ENCODE measurements at regions not wholly inside any gene's neighbourhood (a gene's known extent, or its start where the extent isn't known, plus 50 kb on each side); places are given as distances from the start of the nearest gene placed in this dataset.
"Not testable (repeated sequence)": the region's sequence is repeated elsewhere in the genome, so short reads cannot be mapped to it uniquely, and the experiment has no call there.

DNA sequence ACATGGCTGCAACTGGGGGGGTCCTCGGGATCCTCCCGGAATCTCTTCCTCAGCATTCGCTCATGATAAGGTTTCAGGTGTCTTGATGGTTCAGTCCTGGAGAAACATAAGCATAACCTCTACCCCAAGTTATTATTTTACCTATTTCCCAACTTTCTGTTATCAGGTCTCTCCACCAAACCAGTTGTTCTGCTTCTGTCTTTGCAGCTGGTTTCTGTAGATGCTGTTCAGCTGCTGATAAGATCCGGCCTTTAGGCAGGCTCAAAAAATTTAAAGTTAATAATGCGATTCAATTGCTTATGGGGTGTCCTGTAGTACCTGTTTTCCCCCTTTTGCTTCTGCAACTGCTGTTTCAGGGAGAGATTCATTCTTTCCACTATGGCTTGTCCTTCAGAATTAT, 55.6 kb upstream of the LPCAT1 start:
- H3K36me3 ChIP-seq (ENCODE audit: control insufficient read depth, insufficient read depth, low read length); H3K36me3 Mint-ChIP-seq (ENCODE audit: insufficient read depth, unreplicated experiment); DNase-seq; POLR2A ChIA-PET; H3K9me3 Mint-ChIP-seq (ENCODE audit: unreplicated experiment); intact Hi-C loops (cut with micrococcal nuclease; ENCODE audit: unreplicated experiment); CTCF ChIA-PET; BruUV-seq (replicated peaks); H3K4me1 ChIP-seq; H3K4me3 Mint-ChIP-seq (ENCODE audit: unreplicated experiment); H3K27me3 ChIP-seq (replicated peaks; ENCODE audit: control insufficient read depth, insufficient read depth, low read length); H3K4me1 Mint-ChIP-seq (ENCODE audit: low read depth, unreplicated experiment); H3K27me3 Mint-ChIP-seq (ENCODE audit: insufficient read depth, unreplicated experiment); H3K4me3 ChIP-seq (ENCODE audit: low read depth, low read length); H3K27ac Mint-ChIP-seq (ENCODE audit: unreplicated experiment); H3K9me3 ChIP-seq: not testable (repeated sequence)

GRCh38 chr5:1576851-1577250, 53.1 kb upstream of the LPCAT1 start:
- H3K36me3 Mint-ChIP-seq (ENCODE audit: insufficient read depth, unreplicated experiment); DNase-seq; H3K27me3 ChIP-seq (replicated peaks; ENCODE audit: control insufficient read depth, insufficient read depth, low read length); H3K27me3 Mint-ChIP-seq (ENCODE audit: insufficient read depth, unreplicated experiment); H3K9me3 Mint-ChIP-seq (ENCODE audit: unreplicated experiment); CTCF ChIA-PET; H3K4me1 Mint-ChIP-seq (ENCODE audit: low read depth, unreplicated experiment); H3K4me3 Mint-ChIP-seq (ENCODE audit: unreplicated experiment); H3K36me3 ChIP-seq (ENCODE audit: control insufficient read depth, insufficient read depth, low read length); BruUV-seq (replicated peaks); H3K27ac Mint-ChIP-seq (ENCODE audit: unreplicated experiment); intact Hi-C loops (cut with micrococcal nuclease; ENCODE audit: unreplicated experiment); H3K4me1 ChIP-seq; POLR2A ChIA-PET; H3K4me3 ChIP-seq (ENCODE audit: low read depth, low read length); H3K9me3 ChIP-seq: not testable (repeated sequence)

DNA sequence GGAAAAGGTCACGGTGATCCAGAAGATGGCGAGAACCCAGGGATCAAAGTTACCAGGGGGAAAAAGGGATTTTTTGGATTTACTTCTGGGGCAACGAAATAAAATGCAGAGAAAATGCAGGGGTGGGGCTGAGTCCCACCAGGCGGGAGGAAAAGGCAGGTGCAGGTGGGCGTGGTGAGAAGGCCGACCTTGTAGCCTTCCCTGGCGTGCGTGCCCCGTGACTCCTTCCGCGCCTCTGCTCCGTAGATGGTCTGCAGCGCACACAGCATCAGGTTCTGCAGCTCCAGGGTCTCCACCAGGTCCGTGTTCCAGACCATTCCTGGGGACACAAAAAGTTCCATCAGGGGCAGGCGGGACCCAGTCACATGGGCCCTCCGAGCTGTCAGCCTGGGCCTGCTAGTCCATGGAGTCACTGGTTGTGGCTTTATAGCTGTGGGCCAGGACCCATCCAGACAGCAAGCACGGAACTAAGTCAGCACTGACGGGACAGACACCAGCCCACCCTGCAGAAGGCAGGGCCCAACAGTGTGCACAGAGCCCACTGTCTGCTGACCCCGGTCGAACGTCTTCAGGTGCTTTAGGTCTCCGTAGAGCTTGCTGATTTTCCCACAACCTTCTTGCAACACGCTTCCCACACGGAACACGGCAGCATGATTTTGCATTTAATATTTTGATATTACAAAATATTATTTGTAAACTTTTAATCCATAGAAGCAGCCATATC, 52.4 kb upstream of the LPCAT1 start:
- POLR2A ChIA-PET; intact Hi-C loops (cut with micrococcal nuclease; ENCODE audit: unreplicated experiment); BruUV-seq (replicated peaks): not testable (repeated sequence)

GRCh38 chr5:1575491-1575890, 51.7 kb upstream of the LPCAT1 start:
- intact Hi-C loops (cut with micrococcal nuclease; ENCODE audit: unreplicated experiment); BruUV-seq (replicated peaks); H3K27me3 ChIP-seq (replicated peaks; ENCODE audit: control insufficient read depth, insufficient read depth, low read length); H3K9me3 Mint-ChIP-seq (ENCODE audit: unreplicated experiment); DNase-seq; H3K4me3 Mint-ChIP-seq (ENCODE audit: unreplicated experiment); H3K9me3 ChIP-seq; POLR2A ChIA-PET; H3K27ac Mint-ChIP-seq (ENCODE audit: unreplicated experiment); H3K4me1 Mint-ChIP-seq (ENCODE audit: low read depth, unreplicated experiment); H3K4me3 ChIP-seq (ENCODE audit: low read depth, low read length); H3K4me1 ChIP-seq; H3K27me3 Mint-ChIP-seq (ENCODE audit: insufficient read depth, unreplicated experiment); CTCF ChIA-PET; H3K36me3 ChIP-seq (ENCODE audit: control insufficient read depth, insufficient read depth, low read length): not testable (repeated sequence)
- peaks cover 15% of the 10 kb centered on the region for H3K36me3 Mint-ChIP-seq (ENCODE audit: insufficient read depth, unreplicated experiment)

More for the DNA sequence above, 52.4 kb upstream of the LPCAT1 start:
- H3K9me3 Mint-ChIP-seq (ENCODE audit: unreplicated experiment); H3K4me1 ChIP-seq; CTCF ChIA-PET; H3K27me3 ChIP-seq (replicated peaks; ENCODE audit: control insufficient read depth, insufficient read depth, low read length); H3K27ac Mint-ChIP-seq (ENCODE audit: unreplicated experiment); H3K36me3 Mint-ChIP-seq (ENCODE audit: insufficient read depth, unreplicated experiment); DNase-seq; H3K4me3 ChIP-seq (ENCODE audit: low read depth, low read length); H3K9me3 ChIP-seq; H3K4me1 Mint-ChIP-seq (ENCODE audit: low read depth, unreplicated experiment); H3K36me3 ChIP-seq (ENCODE audit: control insufficient read depth, insufficient read depth, low read length); H3K4me3 Mint-ChIP-seq (ENCODE audit: unreplicated experiment); H3K27me3 Mint-ChIP-seq (ENCODE audit: insufficient read depth, unreplicated experiment): not testable (repeated sequence)

- BruUV-seq (replicated peaks); intact Hi-C loops (cut with micrococcal nuclease; ENCODE audit: unreplicated experiment); H3K4me3 ChIP-seq (ENCODE audit: low read depth, low read length); H3K27me3 Mint-ChIP-seq (ENCODE audit: insufficient read depth, unreplicated experiment); H3K4me3 Mint-ChIP-seq (ENCODE audit: unreplicated experiment); DNase-seq; POLR2A ChIA-PET; CTCF ChIA-PET; H3K9me3 ChIP-seq; H3K27me3 ChIP-seq (replicated peaks; ENCODE audit: control insufficient read depth, insufficient read depth, low read length); H3K4me1 Mint-ChIP-seq (ENCODE audit: low read depth, unreplicated experiment); H3K27ac Mint-ChIP-seq (ENCODE audit: unreplicated experiment); H3K9me3 Mint-ChIP-seq (ENCODE audit: unreplicated experiment); H3K36me3 ChIP-seq (ENCODE audit: control insufficient read depth, insufficient read depth, low read length); H3K4me1 ChIP-seq: not testable (repeated sequence)
- peaks cover 11% of the 10 kb centered on the region for H3K36me3 Mint-ChIP-seq (ENCODE audit: insufficient read depth, unreplicated experiment)
These were observed 50.2 kb upstream of the LPCAT1 start for GRCh38 chr5:1574023-1574318.

DNA sequence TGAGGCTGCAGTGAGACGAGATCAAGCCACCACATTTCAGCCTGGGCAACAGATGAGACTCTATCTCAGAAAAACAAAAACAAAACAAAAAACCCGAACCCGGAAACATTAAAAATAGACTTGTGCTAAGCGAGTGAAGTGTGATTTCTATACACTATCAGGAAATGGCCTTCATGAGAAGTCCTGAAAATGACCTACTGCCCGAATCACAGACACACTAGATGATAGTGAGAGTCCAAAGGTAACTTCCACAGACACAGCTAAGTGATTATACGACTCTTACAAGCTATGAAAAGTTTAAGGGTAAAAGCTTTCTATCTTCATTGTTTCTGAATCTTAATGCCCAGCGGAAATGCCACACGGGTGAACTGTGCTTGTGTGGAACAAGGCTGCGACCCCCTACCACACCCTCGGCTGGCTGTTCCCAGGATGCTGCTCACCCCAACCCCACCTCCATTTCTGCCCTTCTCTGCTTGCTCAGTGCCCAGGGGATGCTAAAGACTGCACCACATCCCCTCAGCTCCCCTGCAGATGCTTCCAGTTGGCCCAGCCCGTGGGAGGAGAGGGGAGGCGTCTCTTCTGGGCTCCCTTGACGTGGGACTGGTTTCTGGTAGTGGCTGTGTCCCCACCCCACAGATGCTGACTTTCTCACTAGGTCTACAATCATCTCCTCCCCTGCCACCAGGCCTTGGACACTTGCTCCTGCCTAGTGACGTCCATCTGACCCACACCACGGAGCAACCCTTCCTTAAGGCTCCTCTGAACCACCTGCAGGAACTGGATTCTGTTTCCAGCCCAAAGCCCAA, 49.7 kb upstream of the LPCAT1 start:
- H3K36me3 ChIP-seq (ENCODE audit: control insufficient read depth, insufficient read depth, low read length); CTCF ChIA-PET; H3K4me3 ChIP-seq (ENCODE audit: low read depth, low read length); BruUV-seq (replicated peaks); H3K27ac Mint-ChIP-seq (ENCODE audit: unreplicated experiment); DNase-seq; intact Hi-C loops (cut with micrococcal nuclease; ENCODE audit: unreplicated experiment); H3K27me3 ChIP-seq (replicated peaks; ENCODE audit: control insufficient read depth, insufficient read depth, low read length); H3K9me3 ChIP-seq; H3K4me1 ChIP-seq; H3K9me3 Mint-ChIP-seq (ENCODE audit: unreplicated experiment); POLR2A ChIA-PET; H3K4me3 Mint-ChIP-seq (ENCODE audit: unreplicated experiment); H3K27me3 Mint-ChIP-seq (ENCODE audit: insufficient read depth, unreplicated experiment); H3K4me1 Mint-ChIP-seq (ENCODE audit: low read depth, unreplicated experiment): not testable (repeated sequence)
- H3K36me3 Mint-ChIP-seq (ENCODE audit: insufficient read depth, unreplicated experiment) = peaks cover 14% of the 10 kb centered on the region
